ENCODE measurements at regions not wholly inside any gene's neighbourhood (a gene's known extent, or its start where the extent isn't known, plus 50 kb on each side); places are given as distances from the start of the nearest gene placed in this dataset.

DNA sequence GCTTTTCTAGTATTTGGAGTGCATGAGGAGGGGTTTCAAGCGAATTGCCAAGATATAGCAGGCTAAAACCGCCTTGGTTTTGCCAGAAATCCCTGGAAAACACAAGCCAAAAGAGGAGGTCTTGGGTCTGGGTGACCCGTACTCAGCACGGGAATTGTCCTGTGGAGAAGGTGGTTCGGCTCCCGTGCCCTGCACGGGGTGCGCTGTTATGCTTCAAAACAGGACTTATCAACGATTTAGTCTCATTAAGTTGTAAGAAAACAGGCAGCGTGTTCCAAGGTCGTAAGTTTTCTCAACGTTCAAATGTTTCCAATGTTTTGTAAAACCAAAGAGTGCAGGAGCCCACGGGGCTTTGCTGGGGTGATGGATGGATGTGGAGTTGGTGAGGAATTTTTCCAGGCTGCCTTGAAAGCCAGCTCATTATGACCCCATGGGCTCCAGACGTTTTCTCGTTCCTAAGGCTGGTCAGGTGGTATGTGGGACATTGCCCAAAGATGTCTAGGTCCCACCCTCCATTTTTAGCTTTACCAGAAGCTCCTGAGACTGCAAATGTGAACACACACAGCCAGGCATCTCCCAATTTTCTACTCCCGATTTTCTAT lies 75.4 kb upstream of the CLDN14 start:
- DNase-seq = no peak

DNA sequence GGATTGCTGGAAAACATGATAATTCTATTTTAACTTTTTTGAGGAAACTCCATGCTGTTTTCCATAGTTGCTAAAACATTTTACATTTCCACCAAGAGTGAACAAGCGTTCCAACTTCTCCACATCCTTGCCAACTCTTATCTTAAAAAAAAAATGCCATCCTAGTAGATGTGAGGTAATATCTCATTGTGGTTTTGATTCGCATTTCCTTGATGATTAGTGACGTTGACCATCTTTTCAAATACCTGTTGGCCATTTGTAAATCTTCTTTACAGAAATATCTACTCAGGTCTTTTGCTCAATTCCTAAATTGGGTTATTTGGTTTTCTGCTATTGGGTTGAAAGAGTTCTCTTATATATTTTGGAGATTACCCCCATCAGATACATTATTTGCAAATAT lies 77.4 kb upstream of the CLDN14 start:
- DNase-seq = no peak

DNA sequence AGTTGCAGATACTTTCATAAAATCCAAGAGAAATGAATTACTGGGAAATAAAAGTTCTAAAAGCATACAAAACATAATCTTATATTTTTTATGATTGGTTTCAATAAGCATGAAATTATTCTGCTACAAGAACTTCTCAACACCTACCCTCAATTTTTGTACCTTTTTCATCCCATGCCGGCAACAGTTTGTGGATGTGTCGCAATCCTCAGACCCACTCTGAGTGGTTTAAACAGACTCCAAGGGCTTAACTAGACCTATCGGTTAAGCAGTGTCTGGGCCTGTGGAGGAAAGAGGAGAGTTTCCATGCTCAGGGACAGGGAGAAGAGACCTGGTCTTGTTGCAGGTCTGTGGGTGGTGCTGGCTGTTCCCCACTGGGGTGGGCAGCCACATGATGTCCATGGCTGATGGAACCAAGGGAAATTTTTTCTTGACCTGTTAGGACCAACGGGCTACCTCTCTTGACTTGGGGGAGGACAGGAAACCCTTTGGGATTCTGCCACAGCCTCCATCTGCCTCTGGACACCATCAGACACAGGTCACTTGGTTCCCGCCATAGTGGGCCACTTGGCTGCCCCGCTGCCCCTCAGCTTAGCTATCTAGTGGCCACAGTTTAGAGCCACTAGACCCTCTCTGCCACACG lies 81.1 kb upstream of the CLDN14 start:
- no peak for DNase-seq

DNA sequence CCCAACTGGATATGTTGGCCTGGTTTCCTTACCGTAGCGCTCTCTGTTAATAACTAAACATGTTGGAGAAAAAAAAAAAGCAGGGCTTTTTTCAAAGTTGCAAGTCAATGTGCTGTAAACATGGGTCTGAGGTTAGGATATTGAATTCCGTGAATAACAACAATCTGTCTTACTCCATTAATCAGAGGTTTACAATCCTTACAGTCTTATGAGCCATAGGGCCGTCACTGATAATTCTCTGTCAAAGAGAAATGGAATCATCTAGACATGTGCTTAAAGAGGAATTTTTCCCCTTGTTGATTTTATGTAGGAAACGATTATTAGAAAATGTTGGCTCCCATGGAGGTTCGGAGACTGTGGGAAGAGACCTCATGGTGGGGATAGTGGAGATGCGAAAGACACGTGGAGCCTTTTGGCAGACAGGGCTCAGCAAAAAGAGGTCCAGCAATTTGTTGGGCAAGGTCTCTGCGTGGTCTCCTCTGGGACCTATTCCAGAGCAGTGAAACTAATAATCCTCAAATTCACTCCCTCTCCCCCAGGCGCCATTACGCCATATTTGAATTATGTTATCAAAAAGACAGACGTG lies 83.5 kb upstream of the CLDN14 start:
- no peak for DNase-seq

DNA sequence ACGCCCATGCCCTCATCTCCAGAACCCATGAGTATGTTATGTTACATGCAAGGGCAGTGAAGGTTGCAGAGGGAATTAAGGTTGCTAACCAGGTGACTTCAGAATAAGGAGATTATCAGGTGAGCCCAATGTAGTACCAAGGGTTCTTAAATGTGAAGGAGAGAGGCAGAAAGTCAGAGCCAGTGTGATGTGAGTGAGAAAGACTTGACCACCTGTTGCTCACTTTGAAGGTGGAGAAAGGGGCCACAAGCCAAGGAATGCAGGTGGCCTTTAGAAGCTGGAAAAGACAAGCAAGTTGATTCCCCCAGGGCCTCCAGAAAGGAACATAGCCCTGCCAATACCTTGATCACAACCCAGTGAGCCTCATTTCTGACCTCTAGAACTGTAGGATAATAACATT lies 84.7 kb upstream of the CLDN14 start:
- DNase-seq = no peak

GRCh38 chr21:36565540-36565939 lies 85.6 kb upstream of the CLDN14 start:
- no peak for DNase-seq

DNA sequence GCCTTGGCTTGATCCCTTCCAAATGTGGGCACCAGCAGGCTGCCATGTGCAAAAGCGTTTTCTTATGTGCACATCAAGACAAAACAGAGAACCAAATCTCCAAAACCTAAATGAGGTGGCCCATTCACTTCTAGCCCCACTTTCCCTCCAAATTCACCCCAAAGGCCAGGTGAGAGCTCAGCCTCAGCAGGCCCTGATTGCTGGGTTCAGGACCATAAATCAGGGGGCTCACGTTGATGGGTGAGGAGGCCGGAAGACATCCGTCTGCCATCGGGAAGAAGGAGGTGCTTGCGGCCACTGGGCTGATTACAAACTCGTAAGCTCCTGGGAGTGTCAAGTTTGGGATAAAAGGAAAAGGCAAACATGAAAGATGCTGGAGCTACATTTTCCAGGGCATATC lies 86.7 kb upstream of the CLDN14 start:
- DNase-seq = no peak

DNA sequence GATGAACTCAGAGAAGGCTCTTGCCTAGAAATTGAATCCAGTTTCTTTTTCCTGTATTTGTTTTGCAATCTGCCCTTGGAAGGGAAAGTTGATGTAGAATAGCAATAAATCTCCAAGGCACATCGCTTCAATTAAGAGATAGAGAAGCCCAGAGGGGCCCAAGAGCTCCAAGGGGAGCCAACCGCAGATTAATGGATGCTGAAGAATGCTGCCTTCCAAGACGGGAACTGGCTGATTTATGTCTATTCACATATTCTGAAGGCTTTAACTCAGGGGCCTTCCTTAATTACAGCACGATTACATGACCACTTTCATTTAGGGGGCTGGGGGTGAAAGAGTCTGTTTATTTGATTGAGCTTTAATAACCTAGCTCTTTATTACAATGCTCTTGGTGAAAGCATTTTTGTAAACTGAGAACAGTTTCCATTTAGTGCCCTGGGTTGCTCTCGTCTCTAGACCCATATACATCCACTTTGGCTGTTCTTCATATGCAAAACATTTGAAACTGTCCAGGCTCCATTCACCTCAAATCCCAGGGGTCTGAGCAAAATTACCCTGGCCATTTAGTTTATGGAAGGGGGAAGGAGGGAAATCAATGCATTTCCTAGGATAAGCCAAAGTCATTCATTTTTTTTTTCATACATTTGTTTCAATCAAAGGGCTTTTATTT lies 87.4 kb upstream of the CLDN14 start:
- no peak for DNase-seq

DNA sequence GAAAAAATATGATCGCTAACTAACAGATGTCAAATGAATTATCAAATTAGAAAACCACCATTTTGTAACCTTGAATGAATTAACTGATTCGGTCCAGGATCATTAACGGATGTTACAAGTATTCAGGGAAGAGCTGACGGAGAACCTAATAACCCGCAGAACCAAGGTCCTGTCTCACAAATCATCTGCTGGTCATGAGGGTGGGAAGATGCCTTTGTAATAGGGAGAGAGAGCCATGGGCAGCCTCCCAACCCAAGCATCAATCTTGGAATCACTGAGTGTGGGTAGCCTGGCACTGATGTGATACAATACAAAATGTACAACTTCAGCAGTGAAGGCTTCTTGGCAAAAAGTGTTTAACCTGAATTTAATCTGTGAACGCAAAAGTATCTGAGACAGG lies 89.6 kb upstream of the CLDN14 start:
- DNase-seq = no peak

- DNase-seq = no peak
Observed at GRCh38 chr21:36571556-36571955, 91.6 kb upstream of the CLDN14 start.

DNA sequence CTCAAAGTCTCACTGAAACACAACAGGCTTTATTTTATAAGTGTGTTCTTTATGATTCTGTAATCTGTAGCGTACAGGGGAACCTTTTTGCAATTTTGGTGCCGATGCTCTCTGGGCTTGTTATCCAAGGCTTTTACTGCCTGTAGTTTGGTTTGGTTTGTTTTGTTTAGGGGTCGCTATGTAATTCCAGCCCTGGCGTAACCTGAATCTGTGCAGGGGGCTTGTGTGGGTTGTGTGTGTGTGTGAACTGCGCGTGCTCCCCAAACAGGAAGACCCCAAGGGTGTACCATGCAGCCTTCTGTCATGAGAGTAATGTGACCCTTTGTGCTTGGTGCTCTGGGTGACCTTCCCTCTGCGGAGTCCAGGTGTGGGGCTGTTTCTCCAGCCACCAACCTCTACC lies 92.1 kb upstream of the CLDN14 start:
- no peak for DNase-seq

- DNase-seq = no peak
Observed at GRCh38 chr21:36575306-36575705, 95.4 kb upstream of the CLDN14 start.

DNA sequence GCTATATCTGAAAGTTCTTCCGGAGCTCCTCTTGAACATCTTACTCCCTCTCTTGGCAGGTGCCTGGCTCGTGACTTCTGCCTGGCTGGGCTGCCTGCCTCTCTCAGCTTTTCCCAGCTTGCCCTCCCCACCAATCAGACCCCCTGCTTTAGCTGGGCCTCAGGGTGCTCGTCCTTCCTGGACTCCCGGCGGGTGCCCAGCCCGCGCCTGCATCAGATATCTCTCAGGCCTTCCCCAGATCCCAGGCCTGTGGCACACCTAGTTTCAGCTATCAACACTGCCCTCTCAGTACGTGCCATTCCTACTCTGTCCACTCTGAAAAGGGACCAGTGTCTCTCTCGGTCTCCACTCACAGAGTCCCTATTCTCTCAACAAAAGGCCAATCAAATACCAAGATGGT lies 96.5 kb upstream of the CLDN14 start:
- no peak for DNase-seq

DNA sequence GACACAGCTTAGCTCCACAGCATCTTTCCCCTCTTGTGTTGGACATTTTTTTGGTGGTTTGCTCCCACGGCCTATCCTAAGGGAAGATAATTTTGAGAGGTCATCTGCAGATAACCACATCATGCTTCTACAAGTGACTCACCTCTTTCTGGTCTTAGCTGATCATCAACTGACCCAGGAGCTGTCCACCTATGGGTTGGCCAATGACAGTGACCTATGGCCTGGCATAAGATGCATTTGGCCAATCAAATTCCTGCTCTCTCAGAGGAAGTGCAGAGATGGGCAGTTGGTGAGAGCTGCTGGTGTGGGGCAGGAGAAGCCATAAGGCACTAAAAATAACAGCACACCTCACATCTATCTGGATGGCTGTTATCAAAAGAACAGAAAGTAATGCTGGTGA lies 100.0 kb upstream of the CLDN14 start:
- no peak for DNase-seq

DNA sequence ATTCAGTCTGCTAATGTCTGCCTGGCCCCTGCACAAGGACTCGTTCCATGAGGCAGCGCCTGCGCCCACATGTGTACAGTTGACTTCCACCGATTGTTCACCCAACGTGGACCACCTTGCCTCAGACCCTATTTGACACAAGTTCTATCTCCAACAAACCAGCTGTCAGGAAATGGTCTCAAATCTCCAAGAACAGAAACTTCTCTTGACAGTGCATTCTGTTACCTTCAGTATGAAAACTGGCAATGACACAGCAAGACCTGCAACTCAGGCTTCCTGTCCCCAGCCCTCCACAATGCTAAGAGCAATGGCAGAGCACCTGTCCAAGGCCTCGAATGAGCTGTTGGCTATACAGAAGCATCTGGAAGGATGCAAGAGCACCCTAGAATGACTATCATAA lies 102.3 kb upstream of the CLDN14 start:
- DNase-seq = no peak

DNA sequence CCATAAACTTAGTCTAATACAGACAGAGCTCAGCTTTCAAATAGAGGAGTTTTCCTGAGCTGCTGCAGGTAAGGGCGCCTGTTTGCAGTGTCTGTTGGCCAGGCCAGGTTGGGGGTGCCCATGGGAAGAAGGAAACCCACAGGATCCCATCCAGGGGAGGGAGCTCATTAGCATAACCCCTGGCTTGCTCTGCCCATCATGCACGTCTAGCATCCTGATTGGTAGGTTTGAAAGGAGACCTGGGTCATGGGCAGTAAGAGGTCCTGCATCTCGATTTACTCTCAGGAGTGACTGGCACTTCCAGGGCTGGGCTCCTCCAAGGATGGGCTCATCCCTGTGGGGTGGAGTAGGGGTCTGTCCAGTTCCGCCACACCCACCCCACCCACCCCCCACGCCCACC lies 103.7 kb upstream of the CLDN14 start:
- DNase-seq = no peak

- DNase-seq = no peak
Observed at GRCh38 chr21:36584980-36585940, 105.3 kb upstream of the CLDN14 start.

DNA sequence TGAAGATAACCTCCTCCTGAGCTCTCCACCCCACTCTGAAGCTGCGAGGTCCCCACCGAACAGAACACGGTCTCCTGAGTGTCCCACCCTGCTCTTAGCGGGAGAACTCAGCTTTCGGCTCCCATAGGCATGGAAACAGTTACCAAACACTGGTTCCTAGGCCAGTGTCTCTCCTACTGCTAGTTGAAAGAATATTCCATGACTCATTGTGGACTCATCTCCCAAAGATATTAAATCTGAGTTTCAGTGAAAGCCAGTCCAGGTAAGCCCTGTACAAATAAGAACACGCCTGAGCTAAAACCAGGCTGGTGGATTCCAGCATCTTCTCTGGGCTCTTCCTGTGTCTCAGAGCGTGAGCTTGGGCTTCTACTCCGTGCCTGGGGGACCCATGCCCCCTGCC lies 107.5 kb upstream of the CLDN14 start:
- no peak for DNase-seq

GRCh38 chr21:36589352-36589971 lies 109.5 kb upstream of the SIM2 start:
- peak; percentile 44 to 57 for DNase-seq

GRCh38 chr21:36591326-36591970 lies 107.5 kb upstream of the SIM2 start:
- no peak for DNase-seq

GRCh38 chr21:36596174-36596573 lies 102.7 kb upstream of the SIM2 start:
- DNase-seq = no peak

GRCh38 chr21:36601362-36601761 lies 97.6 kb upstream of the SIM2 start:
- no peak for DNase-seq
